IMR-90 (cell line): ENCODE measurements at regions not wholly inside any gene's neighbourhood (a gene's known extent, or its start where the extent isn't known, plus 50 kb on each side); places are given as distances from the start of the nearest gene placed in this dataset.

Experiments used
- ATAC-seq: fragments of 200-7000 bp; cut with Tn5 transposase; 2 replicates; pipeline ENCODE4 v1.9.1; 2020; ENCODE audit warnings: low read depth, mild to moderate bottlenecking, moderate library complexity
- BruUV-seq: library from RNA; stranded (reverse); fragments of 400-500 nt; replicated peaks from 2 replicates; lab custom pipeline; 2021; lab: Mats Ljungman, UMichigan
- CTCF ChIA-PET: fragments of 300-600 bp; formaldehyde crosslinking; extraction: SDS; loops from one replicate; lab custom pipeline; 2021; ENCODE audit warnings: antibody characterized with exemption; lab: Yijun Ruan, JAX
- POLR2A ChIA-PET: fragments of 300-600 bp; sonication (Branson Sonifier 250); formaldehyde crosslinking; loops from one replicate; lab custom pipeline; 2022; ENCODE audit warnings: antibody characterized with exemption; ENCODE audit not compliant: unreplicated experiment; lab: Charles Lee
- DNase-seq: peaks from one replicate; pipeline ENCODE4 v3.0.0; 2013
- H2AFZ ChIP-seq: replicated peaks from 2 replicates; pipeline ENCODE3; 2013; ENCODE audit warnings: low read length, mild to moderate bottlenecking; ENCODE audit not compliant: poor library complexity
- H2AK5ac ChIP-seq: 2 replicates; pipeline ENCODE4 v1.6.1; 2013; ENCODE audit warnings: low read depth, low read length, inconsistent platforms
- H2AK9ac ChIP-seq: replicated peaks from 2 replicates; pipeline ENCODE3; 2013; ENCODE audit warnings: mild to moderate bottlenecking, low read depth, low read length, moderate library complexity; ENCODE audit not compliant: poor library complexity
- H2BK120ac ChIP-seq: 2 replicates; pipeline ENCODE4 v1.6.1; 2013; ENCODE audit warnings: low read depth, low read length, inconsistent platforms
- H2BK15ac ChIP-seq: 3 replicates; pipeline ENCODE4 v1.6.1; 2013; ENCODE audit warnings: low read depth, low read length, inconsistent platforms
- H2BK20ac ChIP-seq: 2 replicates; pipeline ENCODE4 v1.6.1; 2013; ENCODE audit warnings: low read depth, mild to moderate bottlenecking, inconsistent platforms, low read length, moderate library complexity
- H2BK5ac ChIP-seq: 2 replicates; pipeline ENCODE4 v1.6.1; 2013; ENCODE audit warnings: mild to moderate bottlenecking, low read depth, low read length, inconsistent platforms; ENCODE audit not compliant: poor library complexity, severe bottlenecking
- H3K14ac ChIP-seq: replicated peaks from 2 replicates; pipeline ENCODE4 v1.6.1; 2013; ENCODE audit warnings: low read depth, low read length, inconsistent platforms
- H3K18ac ChIP-seq: 2 replicates; pipeline ENCODE4 v1.6.1; 2013; ENCODE audit warnings: low read depth, low read length, control low read depth
- H3K23ac ChIP-seq: 2 replicates; pipeline ENCODE4 v1.6.1; 2013; ENCODE audit warnings: low read depth, low read length, inconsistent platforms
- H3K27ac ChIP-seq: 2 replicates; pipeline ENCODE4 v1.5.1; 2013; ENCODE audit warnings: mild to moderate bottlenecking, control low read depth, low read length; ENCODE audit not compliant: insufficient read depth
- H3K27me3 ChIP-seq: 2 replicates; pipeline ENCODE4 v1.6.1; 2013; ENCODE audit warnings: low read length; ENCODE audit not compliant: control insufficient read depth, insufficient read depth
- H3K36me3 ChIP-seq: 2 replicates; pipeline ENCODE4 v1.6.1; 2013; ENCODE audit warnings: low read length, mixed read lengths; ENCODE audit not compliant: control insufficient read depth, insufficient read depth
- H3K4ac ChIP-seq: 2 replicates; pipeline ENCODE4 v1.6.1; 2013; ENCODE audit warnings: low read depth, low read length, inconsistent platforms
- H3K4me1 ChIP-seq: 2 replicates; pipeline ENCODE4 v1.6.1; 2013; ENCODE audit warnings: low read length, mixed read lengths; ENCODE audit not compliant: control insufficient read depth, insufficient read depth
- H3K4me2 ChIP-seq: 2 replicates; pipeline ENCODE4 v1.6.1; 2013; ENCODE audit warnings: low read depth, mild to moderate bottlenecking, control low read depth, low read length, moderate library complexity
- H3K4me3 ChIP-seq: 2 replicates; pipeline ENCODE4 v1.5.1; 2013; ENCODE audit warnings: low read depth, mild to moderate bottlenecking, control low read depth, low read length, moderate library complexity; ENCODE audit not compliant: insufficient read depth
- H3K56ac ChIP-seq: 2 replicates; pipeline ENCODE4 v1.6.1; 2013; ENCODE audit warnings: low read length, inconsistent platforms; ENCODE audit not compliant: insufficient read depth; ENCODE audit errors: extremely low read depth
- H3K79me1 ChIP-seq, 2 experiments: 2 replicates each; pipeline ENCODE4 v1.6.1; 2013; ENCODE audit warnings: low read length in 2 of 2, inconsistent platforms in 1 of 2, low read depth in 1 of 2
- H3K9ac ChIP-seq: 2 replicates; pipeline ENCODE4 v1.6.1; 2013; ENCODE audit warnings: low read depth, low read length, control low read depth
- H3K9me1 ChIP-seq: 2 replicates; pipeline ENCODE4 v1.6.1; 2013; ENCODE audit warnings: low read length, inconsistent platforms; ENCODE audit not compliant: insufficient read depth
- H3K9me3 ChIP-seq: 2 replicates; pipeline ENCODE4 v1.6.1; 2013; ENCODE audit warnings: low read length; ENCODE audit not compliant: control insufficient read depth, insufficient read depth
- H4K20me1 ChIP-seq: 2 replicates; pipeline ENCODE4 v1.6.1; 2013; ENCODE audit warnings: low read length, inconsistent platforms; ENCODE audit not compliant: insufficient read depth
- H4K5ac ChIP-seq: 2 replicates; pipeline ENCODE4 v1.6.1; 2013; ENCODE audit warnings: mild to moderate bottlenecking, low read depth, low read length, control low read depth
- H4K8ac ChIP-seq, 2 experiments: 2 replicates each; pipeline ENCODE4 v1.6.1; 2013; ENCODE audit warnings: low read depth in 2 of 2, low read length in 2 of 2, control low read depth in 1 of 2, inconsistent platforms in 1 of 2
- H4K91ac ChIP-seq: 2 replicates; pipeline ENCODE4 v1.6.1; 2013; ENCODE audit warnings: low read depth, low read length, inconsistent platforms; ENCODE audit not compliant: insufficient read depth
- CEBPB ChIP-seq: IDR thresholded peaks from 2 replicates; pipeline ENCODE4 v1.6.1; 2012; ENCODE audit warnings: low read depth, low read length, improper control_type of control experiment
- RAD21 ChIP-seq: IDR thresholded peaks from 2 replicates; pipeline ENCODE4 v1.6.1; 2012; ENCODE audit warnings: low read length, improper control_type of control experiment
- RFX5 ChIP-seq: IDR thresholded peaks from 2 replicates; pipeline ENCODE4 v1.8.0; 2012; ENCODE audit warnings: low read depth, mild to moderate bottlenecking, low read length, moderate library complexity
- WGBS, 2 experiments: methylation state at CpG; one replicate each; pipeline versions ENCODE4 v1.1.5 to v1.1.7; 2013; ENCODE audit warnings: missing lambda C conversion rate in 2 of 2; ENCODE audit not compliant: insufficient read length in 1 of 2; ENCODE audit errors: extremely low coverage in 2 of 2; 5-methylcytosine and 5-hydroxymethylcytosine counted together
- dilution Hi-C: fragments of 300-500 bp; cut with HindIII; formaldehyde crosslinking; loops from one replicate; pipeline ENCODE4 v1.14.3; 2018; ENCODE audit warnings: low sequenced_read_pairs; ENCODE audit not compliant: unreplicated experiment
- in situ Hi-C: fragments of 300-500 bp; cut with MboI; formaldehyde crosslinking; loops from 3 replicates; pipeline ENCODE4 v1.14.3; 2019; ENCODE audit warnings: low sequenced_read_pairs, inconsistent platforms, mixed read lengths
- intact Hi-C: fragments of 100-400 bp; cut with micrococcal nuclease; formaldehyde crosslinking; loops from 2 replicates; pipeline ENCODE4 v1.10.0; 2022

DNA sequence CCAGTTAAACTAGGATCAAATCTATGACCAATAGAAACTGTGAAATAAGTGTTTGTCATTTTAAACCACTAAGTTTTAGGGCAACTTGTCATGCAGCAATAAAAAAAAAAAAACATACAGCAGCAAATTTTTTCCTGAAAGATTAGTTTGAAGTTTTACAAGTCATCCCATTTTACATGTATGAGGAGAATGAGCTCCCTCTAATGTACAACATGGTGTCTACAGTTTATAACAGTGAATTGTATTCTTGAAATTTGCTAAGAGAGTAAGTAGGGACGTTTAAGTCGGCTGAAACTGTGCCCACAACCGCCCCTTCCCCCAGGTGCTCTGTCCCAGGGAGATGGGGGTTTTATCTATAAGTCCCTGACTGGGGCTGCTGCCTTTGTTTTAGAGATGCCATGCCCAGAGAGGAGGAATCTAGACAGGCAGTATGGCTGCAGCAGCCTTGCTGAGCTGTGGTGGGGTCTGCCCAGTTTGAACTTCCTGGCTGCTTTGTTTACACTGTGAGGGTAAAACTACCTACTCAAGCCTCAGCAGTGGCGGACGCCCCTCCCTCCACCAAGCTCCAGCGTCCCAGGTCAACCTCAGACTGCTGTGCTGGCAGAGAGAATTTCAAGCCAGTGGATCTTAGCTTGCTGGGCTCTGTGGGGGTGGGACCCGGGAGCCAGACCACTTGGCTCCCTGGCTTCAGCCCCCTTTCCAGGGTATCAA is 499.3 kb upstream of the CT83 start:
- CTCF ChIA-PET: no interaction called here
- no peak overlapping the region for H2BK20ac ChIP-seq
- no peaks in the 10 kb centered on the region for H4K20me1 ChIP-seq
- intact Hi-C loops: no loop called here
- no peak overlapping the region for H2BK5ac ChIP-seq
- no peaks in the 10 kb centered on the region for H3K36me3 ChIP-seq
- H2AFZ ChIP-seq: no peak overlapping the region
- DNase-seq (no peak), ATAC-seq (no peak)
- in situ Hi-C loops: no loop called here
- H2BK15ac ChIP-seq: no peak overlapping the region
- H3K79me1 ChIP-seq: no peaks in the 10 kb centered on the region
- H4K8ac ChIP-seq: no peak overlapping the region
- no peak overlapping the region for H3K9ac ChIP-seq
- no TSS peak for BruUV-seq
- H3K27me3 ChIP-seq: no peaks in the 10 kb centered on the region
- H3K56ac ChIP-seq: no peak overlapping the region
- dilution Hi-C loops: no loop called here
- 60% methylated on average over 1 of the region's 7 CpGs; no CpG with 5 or more reads in 1 of the 2 experiments for WGBS, 2 experiments
- no peak overlapping the region for H4K91ac ChIP-seq
- no peak overlapping the region for H2BK120ac ChIP-seq
- H3K9me1 ChIP-seq: no peaks in the 10 kb centered on the region
- no peak overlapping the region for H3K4me2 ChIP-seq
- H3K18ac ChIP-seq: no peak overlapping the region
- no peak overlapping the region for H3K14ac ChIP-seq
- no peaks in the 10 kb centered on the region for H3K9me3 ChIP-seq
- POLR2A ChIA-PET: no interaction called here
- no peak overlapping the region for H2AK9ac ChIP-seq
- no peak for TF ChIP-seq RAD21
- TF ChIP-seq CEBPB: no peak
- no peak for TF ChIP-seq RFX5
- no peak overlapping the region for H3K23ac ChIP-seq
- H3K4ac ChIP-seq: no peak overlapping the region
- H3K4me3 ChIP-seq: no peak overlapping the region
- H2AK5ac ChIP-seq: no peak overlapping the region
- no peaks in the 10 kb centered on the region for H3K4me1 ChIP-seq
- no peak overlapping the region for H3K27ac ChIP-seq
- no peak overlapping the region for H4K5ac ChIP-seq
